Caco-2 (cell line): ENCODE measurements at regions not wholly inside any gene's neighbourhood (a gene's known extent, or its start where the extent isn't known, plus 50 kb on each side); places are given as distances from the start of the nearest gene placed in this dataset.

Experiments used
- BruUV-seq: library from RNA; stranded (reverse); fragments of 400-500 nt; replicated peaks from 2 replicates; lab custom pipeline; 2021; lab: Mats Ljungman, UMichigan
- CTCF ChIA-PET: fragments of 300-600 bp; sonication (Branson Sonifier 250); formaldehyde crosslinking; loops from one replicate; lab custom pipeline; 2022; ENCODE audit warnings: antibody characterized with exemption; lab: Charles Lee
- POLR2A ChIA-PET: fragments of 300-600 bp; sonication (Branson Sonifier 250); formaldehyde crosslinking; loops from one replicate; lab custom pipeline; 2022; ENCODE audit warnings: antibody characterized with exemption; lab: Charles Lee
- DNase-seq, 2 experiments: peaks; one replicate each; pipeline versions ENCODE4 v3.0.0 to v3.0.0-alpha.2; 2020 to 2022
- H3K27me3 ChIP-seq: replicated peaks from 2 replicates; pipeline ENCODE4 v1.6.0; 2011; ENCODE audit warnings: low read length; ENCODE audit not compliant: control insufficient read depth, insufficient read depth
- H3K36me3 ChIP-seq: 2 replicates; pipeline ENCODE4 v1.5.1; 2011; ENCODE audit warnings: low read length; ENCODE audit not compliant: control insufficient read depth, insufficient read depth
- H3K4me1 ChIP-seq: fragments of 250-450 bp; sonication (Bioruptor Pico); 2 replicates; pipeline ENCODE4 v1.5.1; 2020; ENCODE audit warnings: mild to moderate bottlenecking
- H3K4me3 ChIP-seq: 2 replicates; pipeline ENCODE4 v1.5.1; 2011; ENCODE audit warnings: low read depth, mild to moderate bottlenecking, control low read depth, low read length
- H3K9me3 ChIP-seq: fragments of 250-450 bp; sonication (Bioruptor Pico); 2 replicates; pipeline ENCODE4 v1.5.1; 2020; ENCODE audit warnings: mild to moderate bottlenecking, moderate library complexity
- H3K27ac Mint-ChIP-seq: one replicate; pipeline ENCODE4 v1.8.0; 2022; ENCODE audit warnings: mixed read lengths; ENCODE audit not compliant: unreplicated experiment
- H3K27me3 Mint-ChIP-seq: one replicate; pipeline ENCODE4 v1.8.0; 2022; ENCODE audit warnings: mixed read lengths; ENCODE audit not compliant: insufficient read depth, unreplicated experiment
- H3K36me3 Mint-ChIP-seq: one replicate; pipeline ENCODE4 v1.8.0; 2022; ENCODE audit warnings: mild to moderate bottlenecking, mixed read lengths; ENCODE audit not compliant: insufficient read depth, unreplicated experiment
- H3K4me1 Mint-ChIP-seq: one replicate; pipeline ENCODE4 v1.8.0; 2022; ENCODE audit warnings: low read depth, mixed read lengths; ENCODE audit not compliant: unreplicated experiment
- H3K4me3 Mint-ChIP-seq: one replicate; pipeline ENCODE4 v1.8.0; 2022; ENCODE audit warnings: mild to moderate bottlenecking, moderate library complexity, mixed read lengths; ENCODE audit not compliant: unreplicated experiment
- H3K9me3 Mint-ChIP-seq: one replicate; pipeline ENCODE4 v1.8.0; 2022; ENCODE audit warnings: mixed read lengths; ENCODE audit not compliant: unreplicated experiment
- intact Hi-C: fragments of 100-400 bp; cut with micrococcal nuclease; formaldehyde crosslinking; loops from one replicate; pipeline ENCODE4 v1.10.0; 2022; ENCODE audit not compliant: unreplicated experiment
- TF ChIP-seq, protein P1 (sequence below), 2 experiments: fragments of 200-600 bp in 1 of 2; IDR thresholded peaks; 1 replicate in 1 of 2; 2 replicates in 1 of 2; pipeline versions ENCODE4 v1.5.1 to v1.8.0; 2011 to 2022; ENCODE audit warnings: antibody characterized with exemption in 1 of 2, control low read depth in 1 of 2, inconsistent platforms in 1 of 2, low read depth in 1 of 2, low read length in 1 of 2, mild to moderate bottlenecking in 1 of 2, moderate library complexity in 1 of 2; ENCODE audit not compliant: insufficient read depth in 1 of 2, severe bottlenecking in 1 of 2, unreplicated experiment in 1 of 2

DNA sequence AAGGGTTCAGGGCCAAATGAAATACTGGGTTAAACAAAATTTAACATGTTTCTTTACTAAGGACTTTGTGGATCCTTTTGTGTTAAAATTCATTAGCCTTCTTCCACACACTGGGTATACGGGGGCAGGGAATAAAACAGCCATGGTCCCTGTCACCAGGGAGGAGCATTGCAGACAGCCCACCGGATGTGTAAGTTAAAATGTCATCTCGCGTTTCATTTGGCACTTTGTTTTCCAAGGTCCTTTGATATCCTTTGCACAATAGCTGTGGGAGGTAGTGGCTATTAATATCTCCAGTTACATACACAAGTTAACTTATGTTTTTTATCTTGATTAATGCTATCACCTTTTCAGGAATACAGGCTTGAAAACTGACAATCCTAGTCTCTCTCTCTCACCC is 172.7 kb downstream of the BARHL2 start:
- Mint-ChIP-seq H3K4me3 (no peak overlapping the region), H3K9me3 (no peaks in the 10 kb centered on the region), H3K27ac (no peak overlapping the region), H3K27me3 (peaks cover 7% of the 10 kb centered on the region), H3K36me3 (no peaks in the 10 kb centered on the region), H3K4me1 (no peaks in the 10 kb centered on the region)
- intact Hi-C loops, result no loop called here
- no peaks in the 10 kb centered on the region for H3K27me3 ChIP-seq
- TF ChIP-seq, protein P1, sequence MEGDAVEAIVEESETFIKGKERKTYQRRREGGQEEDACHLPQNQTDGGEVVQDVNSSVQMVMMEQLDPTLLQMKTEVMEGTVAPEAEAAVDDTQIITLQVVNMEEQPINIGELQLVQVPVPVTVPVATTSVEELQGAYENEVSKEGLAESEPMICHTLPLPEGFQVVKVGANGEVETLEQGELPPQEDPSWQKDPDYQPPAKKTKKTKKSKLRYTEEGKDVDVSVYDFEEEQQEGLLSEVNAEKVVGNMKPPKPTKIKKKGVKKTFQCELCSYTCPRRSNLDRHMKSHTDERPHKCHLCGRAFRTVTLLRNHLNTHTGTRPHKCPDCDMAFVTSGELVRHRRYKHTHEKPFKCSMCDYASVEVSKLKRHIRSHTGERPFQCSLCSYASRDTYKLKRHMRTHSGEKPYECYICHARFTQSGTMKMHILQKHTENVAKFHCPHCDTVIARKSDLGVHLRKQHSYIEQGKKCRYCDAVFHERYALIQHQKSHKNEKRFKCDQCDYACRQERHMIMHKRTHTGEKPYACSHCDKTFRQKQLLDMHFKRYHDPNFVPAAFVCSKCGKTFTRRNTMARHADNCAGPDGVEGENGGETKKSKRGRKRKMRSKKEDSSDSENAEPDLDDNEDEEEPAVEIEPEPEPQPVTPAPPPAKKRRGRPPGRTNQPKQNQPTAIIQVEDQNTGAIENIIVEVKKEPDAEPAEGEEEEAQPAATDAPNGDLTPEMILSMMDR (IDR thresholded peaks at IDR 0.05; ENCODE audit: insufficient read depth in 1 of 2, low read depth in 1 of 2, low read length in 1 of 2, severe bottlenecking in 1 of 2, unreplicated experiment in 1 of 2), result no peak
- POLR2A ChIA-PET, result no interaction called here
- no peaks in the 10 kb centered on the region for H3K9me3 ChIP-seq
- no TSS peak for BruUV-seq
- CTCF ChIA-PET, result no interaction called here
- H3K4me3 ChIP-seq, result no peak overlapping the region
- H3K4me1 ChIP-seq, result no peaks in the 10 kb centered on the region
- H3K36me3 ChIP-seq, result no peaks in the 10 kb centered on the region
- no peak for DNase-seq

DNA sequence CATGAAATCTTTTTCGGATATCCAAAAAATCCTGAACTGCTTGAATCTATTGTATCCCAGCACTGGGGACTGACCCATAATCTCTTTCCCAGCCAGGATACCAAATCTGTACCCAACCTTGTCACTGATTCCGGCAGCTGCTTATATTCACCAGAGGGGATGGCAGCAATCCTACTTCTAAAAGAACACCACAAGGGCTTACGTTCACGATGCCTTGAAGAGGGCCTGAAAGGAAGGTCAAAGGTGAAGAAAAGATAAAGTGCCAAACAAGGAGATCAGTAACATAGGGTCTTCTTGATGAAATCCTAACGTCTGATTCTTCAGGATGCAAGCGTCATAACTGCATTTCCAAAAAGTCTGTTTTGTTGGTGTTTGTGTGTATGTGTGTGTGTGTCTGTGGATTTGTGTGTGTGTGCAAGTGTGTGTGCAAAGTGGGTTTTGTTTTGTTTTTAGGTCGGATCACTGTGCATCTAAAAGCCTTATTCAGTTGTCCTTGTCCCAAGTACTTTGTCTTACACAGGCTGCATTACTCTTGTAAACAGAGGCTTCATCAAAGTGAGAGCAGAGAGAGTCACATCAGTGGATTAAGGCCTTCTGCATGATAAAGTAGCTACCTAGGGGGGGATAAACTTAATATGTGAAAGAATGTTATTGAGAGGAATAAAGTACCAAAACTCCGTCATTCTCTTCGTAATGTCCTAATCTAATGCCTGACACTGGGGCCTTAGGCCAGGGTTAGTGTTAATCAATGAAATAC is 179.3 kb downstream of the BARHL2 start:
- ChIA-PET CTCF (no interaction called here), POLR2A (no interaction called here)
- H3K4me3 ChIP-seq, result no peak overlapping the region
- no peak for DNase-seq
- Mint-ChIP-seq H3K27ac (no peak overlapping the region), H3K36me3 (no peaks in the 10 kb centered on the region), H3K4me1 (no peaks in the 10 kb centered on the region), H3K27me3 (peaks cover 4% of the 10 kb centered on the region), H3K4me3 (no peak overlapping the region), H3K9me3 (no peaks in the 10 kb centered on the region)
- H3K36me3 ChIP-seq, result no peaks in the 10 kb centered on the region
- intact Hi-C loops, result no loop called here
- no peaks in the 10 kb centered on the region for H3K4me1 ChIP-seq
- H3K27me3 ChIP-seq, result no peaks in the 10 kb centered on the region
- no peaks in the 10 kb centered on the region for H3K9me3 ChIP-seq
- no TSS peak for BruUV-seq
- TF ChIP-seq, protein P1 (IDR thresholded peaks at IDR 0.05; ENCODE audit: insufficient read depth in 1 of 2, low read depth in 1 of 2, low read length in 1 of 2, severe bottlenecking in 1 of 2, unreplicated experiment in 1 of 2), result no peak

DNA sequence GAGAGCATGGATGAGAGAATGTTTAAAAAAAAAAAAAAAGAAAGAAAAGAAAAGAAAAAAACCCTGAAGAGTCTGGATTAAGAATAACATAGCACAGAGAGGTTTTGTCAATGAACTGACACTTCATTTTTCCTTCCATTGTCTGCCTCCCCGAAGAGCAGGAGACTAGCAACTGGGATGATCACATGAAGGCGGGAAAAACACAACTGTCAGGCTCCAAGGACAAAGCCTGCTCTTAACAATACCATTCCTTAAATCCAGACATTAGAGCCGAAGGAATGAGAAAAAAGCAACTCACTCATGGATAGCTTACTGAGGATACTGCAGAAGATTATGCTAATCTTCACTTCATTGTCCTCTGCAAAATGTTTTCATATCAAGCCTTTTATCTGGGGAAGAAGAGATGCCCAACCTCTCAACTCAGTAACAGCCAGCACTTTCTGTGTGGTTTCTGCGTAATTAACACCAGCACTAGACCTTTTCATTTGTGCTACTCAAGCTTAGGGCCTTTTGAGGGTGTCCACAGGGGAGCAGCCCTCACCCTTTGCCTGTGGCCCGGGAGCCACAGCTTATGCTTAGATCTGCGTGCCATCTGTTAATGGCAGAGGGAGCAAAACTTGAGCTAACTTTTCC is 182.3 kb downstream of the BARHL2 start:
- H3K27me3 Mint-ChIP-seq, result no peaks in the 10 kb centered on the region
- Histone ChIP-seq H3K27me3 (no peaks in the 10 kb centered on the region), H3K36me3 (no peaks in the 10 kb centered on the region), H3K9me3 (no peaks in the 10 kb centered on the region), H3K4me3 (no peak overlapping the region), H3K4me1 (no peaks in the 10 kb centered on the region)
- TF ChIP-seq, protein P1 (IDR thresholded peaks at IDR 0.05; ENCODE audit: insufficient read depth in 1 of 2, low read depth in 1 of 2, low read length in 1 of 2, severe bottlenecking in 1 of 2, unreplicated experiment in 1 of 2), result no peak
- no peak overlapping the region for H3K4me3 Mint-ChIP-seq
- no TSS peak for BruUV-seq
- no peaks in the 10 kb centered on the region for H3K9me3 Mint-ChIP-seq
- no peak for DNase-seq
- ChIA-PET POLR2A (no interaction called here), CTCF (no interaction called here)
- no peaks in the 10 kb centered on the region for H3K36me3 Mint-ChIP-seq
- no peaks in the 10 kb centered on the region for H3K4me1 Mint-ChIP-seq
- no peak overlapping the region for H3K27ac Mint-ChIP-seq
- intact Hi-C loops, result no loop called here
